Smooth muscle cell (in vitro differentiated cells): ENCODE measurements at regions not wholly inside any gene's neighbourhood (a gene's known extent, or its start where the extent isn't known, plus 50 kb on each side); places are given as distances from the start of the nearest gene placed in this dataset.

Source experiments
- DNase-seq: peaks from one replicate; lab custom pipeline; 2025; ENCODE audit not compliant: unreplicated experiment; lab: John Stamatoyannopoulos, UW
- H2AFZ ChIP-seq: fragments of 200-600 bp; sonication (generic); 2 replicates; pipeline ENCODE4 v1.6.0; 2016; ENCODE audit warnings: antibody characterized with exemption, low read depth, mild to moderate bottlenecking
- H3F3A ChIP-seq: fragments of 200-600 bp; sonication (generic); 2 replicates; pipeline ENCODE4 v1.6.0; 2017; ENCODE audit warnings: antibody characterized with exemption, low read depth
- H3K27ac ChIP-seq: fragments of 200-600 bp; sonication (generic); 2 replicates; pipeline ENCODE4 v1.5.1; 2016; ENCODE audit warnings: low read depth, mild to moderate bottlenecking
- H3K27me3 ChIP-seq: fragments of 200-600 bp; sonication (generic); 2 replicates; pipeline ENCODE4 v1.6.1; 2016; ENCODE audit warnings: low read depth, mild to moderate bottlenecking
- H3K36me3 ChIP-seq: fragments of 200-600 bp; sonication (generic); 2 replicates; pipeline ENCODE4 v1.5.1; 2016; ENCODE audit warnings: low read depth
- H3K4me1 ChIP-seq: fragments of 200-600 bp; sonication (generic); 2 replicates; pipeline ENCODE4 v1.5.1; 2016; ENCODE audit warnings: low read depth
- H3K4me2 ChIP-seq: fragments of 200-600 bp; sonication (generic); 2 replicates; pipeline ENCODE4 v1.6.0; 2016; ENCODE audit warnings: mild to moderate bottlenecking
- H3K4me3 ChIP-seq: fragments of 200-600 bp; sonication (generic); 2 replicates; pipeline ENCODE4 v1.5.1; 2016; ENCODE audit warnings: mild to moderate bottlenecking
- H3K79me2 ChIP-seq: fragments of 200-600 bp; sonication (generic); 2 replicates; pipeline ENCODE4 v1.6.0; 2016; ENCODE audit warnings: low read depth, mild to moderate bottlenecking
- H3K9ac ChIP-seq: fragments of 200-600 bp; sonication (generic); 2 replicates; pipeline ENCODE4 v1.6.0; 2016; ENCODE audit warnings: low read depth
- H3K9me3 ChIP-seq: fragments of 200-600 bp; sonication (generic); replicated peaks from 2 replicates; pipeline ENCODE4 v1.5.1; 2016; ENCODE audit warnings: low read depth
- H4K20me1 ChIP-seq: fragments of 200-600 bp; sonication (generic); 2 replicates; pipeline ENCODE4 v1.6.0; 2016; ENCODE audit warnings: low read depth
- CTCF ChIP-seq: fragments of 200-600 bp; sonication (generic); IDR thresholded peaks from 2 replicates; pipeline ENCODE4 v1.5.1; 2017; ENCODE audit warnings: borderline replicate concordance, mild to moderate bottlenecking, antibody characterized with exemption; ENCODE audit not compliant: insufficient read depth, poor library complexity, severe bottlenecking
- WGBS: methylation state at CpG from one replicate; pipeline ENCODE4 v1.1.7; 2016; ENCODE audit warnings: low lambda C conversion rate; 5-methylcytosine and 5-hydroxymethylcytosine counted together

- no peak for DNase-seq
- Histone ChIP-seq H3K27ac (no peak overlapping the region), H3K9me3 (no peaks in the 10 kb centered on the region), H4K20me1 (no peaks in the 10 kb centered on the region), H3K4me2 (no peak overlapping the region), H3K4me1 (no peaks in the 10 kb centered on the region), H3F3A (no peaks in the 10 kb centered on the region), H3K36me3 (no peaks in the 10 kb centered on the region), H3K27me3 (no peaks in the 10 kb centered on the region), H3K79me2 (no peaks in the 10 kb centered on the region), H2AFZ (no peak overlapping the region), H3K9ac (no peak overlapping the region), H3K4me3 (no peak overlapping the region)
- TF ChIP-seq CTCF: no peak
- 83% methylated on average over 7 of the region's 7 CpGs for WGBS
Observed at GRCh38 chr10:1854271-1854670, 116.9 kb upstream of the ADARB2 start.

GRCh38 chr10:1853801-1854200, 116.5 kb upstream of the ADARB2 start:
- H3K36me3 ChIP-seq: no peaks in the 10 kb centered on the region
- no peaks in the 10 kb centered on the region for H3K27me3 ChIP-seq
- H3K27ac ChIP-seq: no peak overlapping the region
- no peaks in the 10 kb centered on the region for H3K9me3 ChIP-seq
- 95% methylated on average over 12 of the region's 12 CpGs for WGBS
- no peak for DNase-seq
- TF ChIP-seq CTCF: no peak
- no peak overlapping the region for H3K4me2 ChIP-seq
- H3F3A ChIP-seq: no peaks in the 10 kb centered on the region
- H4K20me1 ChIP-seq: no peaks in the 10 kb centered on the region
- no peaks in the 10 kb centered on the region for H3K4me1 ChIP-seq
- no peak overlapping the region for H2AFZ ChIP-seq
- no peaks in the 10 kb centered on the region for H3K79me2 ChIP-seq
- H3K4me3 ChIP-seq: no peak overlapping the region
- H3K9ac ChIP-seq: no peak overlapping the region

- no peaks in the 10 kb centered on the region for H3K36me3 ChIP-seq
- DNase-seq: no peak
- H3K27ac ChIP-seq: no peak overlapping the region
- TF ChIP-seq CTCF: no peak
- no peaks in the 10 kb centered on the region for H3K4me1 ChIP-seq
- H4K20me1 ChIP-seq: no peaks in the 10 kb centered on the region
- WGBS: 89% methylated on average over 6 of the region's 6 CpGs
- H3K9me3 ChIP-seq: no peaks in the 10 kb centered on the region
- H3K27me3 ChIP-seq: no peaks in the 10 kb centered on the region
- H3K4me2 ChIP-seq: no peak overlapping the region
- H3F3A ChIP-seq: no peaks in the 10 kb centered on the region
- no peak overlapping the region for H2AFZ ChIP-seq
- H3K9ac ChIP-seq: no peak overlapping the region
- H3K4me3 ChIP-seq: no peak overlapping the region
- H3K79me2 ChIP-seq: no peaks in the 10 kb centered on the region
Observed at GRCh38 chr10:1852841-1853240, 115.5 kb upstream of the ADARB2 start.

- 95% methylated on average over 8 of the region's 8 CpGs for WGBS
- Histone ChIP-seq H2AFZ (no peak overlapping the region), H3K4me3 (no peak overlapping the region), H3K27me3 (no peaks in the 10 kb centered on the region), H3K36me3 (no peaks in the 10 kb centered on the region), H3K9ac (no peak overlapping the region), H3K9me3 (no peaks in the 10 kb centered on the region), H3K27ac (no peak overlapping the region), H3K79me2 (no peaks in the 10 kb centered on the region), H3F3A (no peaks in the 10 kb centered on the region), H3K4me1 (no peaks in the 10 kb centered on the region), H3K4me2 (no peak overlapping the region), H4K20me1 (no peaks in the 10 kb centered on the region)
- no peak for DNase-seq
- TF ChIP-seq CTCF: no peak
Observed at GRCh38 chr10:1851762-1852161, 114.4 kb upstream of the ADARB2 start.
